Endothelial cell of umbilical vein (primary cell): ENCODE measurements at regions not wholly inside any gene's neighbourhood (a gene's known extent, or its start where the extent isn't known, plus 50 kb on each side); places are given as distances from the start of the nearest gene placed in this dataset.

Experiments used
- BruUV-seq: library from RNA; stranded (reverse); fragments of 400-500 nt; replicated peaks from 2 replicates; lab custom pipeline; 2021; lab: Mats Ljungman, UMichigan
- CTCF ChIA-PET: fragments of 300-600, 350-600 bp; sonication (Branson Sonifier 250); formaldehyde crosslinking; loops from one replicate; lab custom pipeline; 2021; ENCODE audit warnings: antibody characterized with exemption, inconsistent platforms; lab: Charles Lee
- POLR2A ChIA-PET: fragments of 300-600, 350-600 bp; sonication (Branson Sonifier 250); formaldehyde crosslinking; loops from one replicate; lab custom pipeline; 2021; ENCODE audit warnings: antibody characterized with exemption, inconsistent platforms; lab: Charles Lee
- DNase-seq: peaks from one replicate; pipeline ENCODE4 v3.0.0-alpha.2; 2011; ENCODE audit warnings: low read depth, low spot score
- FAIRE-seq: peaks from 2 replicates; lab custom pipeline; 2011; peaks lifted over from hg19 to GRCh38; lab: Jason Lieb, UNC
- H2AFZ ChIP-seq: 2 replicates; pipeline ENCODE4 v1.6.0; 2012; ENCODE audit warnings: low read depth, low read length, control low read depth, inconsistent platforms
- H3K27ac ChIP-seq: 2 replicates; pipeline ENCODE4 v1.5.1; 2011; ENCODE audit warnings: low read depth, mild to moderate bottlenecking, control low read depth, low read length, moderate library complexity; ENCODE audit not compliant: insufficient read depth
- H3K27me3 ChIP-seq, 2 experiments: 2 replicates each; pipeline versions ENCODE4 v1.6.0 to v1.6.1; 2011; ENCODE audit warnings: low read length in 2 of 2, mixed read lengths in 1 of 2; ENCODE audit not compliant: control insufficient read depth in 2 of 2, insufficient read depth in 2 of 2
- H3K36me3 ChIP-seq, 2 experiments: 2 replicates in 1 of 2; 3 replicates in 1 of 2; pipeline ENCODE4 v1.5.1; 2011; ENCODE audit warnings: low read length in 2 of 2, mild to moderate bottlenecking in 1 of 2, moderate library complexity in 1 of 2; ENCODE audit not compliant: control insufficient read depth in 2 of 2, insufficient read depth in 2 of 2; ENCODE audit errors: extremely low read depth in 1 of 2
- H3K4me1 ChIP-seq: 3 replicates; pipeline ENCODE4 v1.5.1; 2011; ENCODE audit warnings: mild to moderate bottlenecking, low read length; ENCODE audit not compliant: control insufficient read depth, insufficient read depth; ENCODE audit errors: extremely low read depth
- H3K4me2 ChIP-seq: 2 replicates; pipeline ENCODE4 v1.6.1; 2011; ENCODE audit warnings: low read length, control low read depth, mixed read lengths; ENCODE audit not compliant: insufficient read depth
- H3K4me3 ChIP-seq, 3 experiments: fragments of 200-600 bp in 1 of 3; sonication (generic), shearing (Covaris generic) in 1 of 3; replicated peaks in 1 of 3; 2 replicates each; pipeline ENCODE4 v1.5.1; 2011 to 2016; ENCODE audit warnings: control low read depth in 3 of 3, low read length in 3 of 3, mild to moderate bottlenecking in 2 of 3, inconsistent platforms in 1 of 3, low read depth in 1 of 3, moderate library complexity in 1 of 3; ENCODE audit not compliant: insufficient read depth in 1 of 3
- H3K79me2 ChIP-seq: 2 replicates; pipeline ENCODE4 v1.6.0; 2012; ENCODE audit warnings: low read length, inconsistent platforms; ENCODE audit not compliant: control insufficient read depth, insufficient read depth
- H3K9ac ChIP-seq: replicated peaks from 2 replicates; pipeline ENCODE3; 2011; ENCODE audit warnings: low read length, control low read depth; ENCODE audit not compliant: insufficient read depth; ENCODE audit errors: extremely low read depth
- H3K9me1 ChIP-seq: replicated peaks from 3 replicates; pipeline ENCODE4 v1.6.0; 2011; ENCODE audit warnings: mild to moderate bottlenecking, low read length; ENCODE audit not compliant: control insufficient read depth, insufficient read depth; ENCODE audit errors: extremely low read depth
- H3K9me3 ChIP-seq: replicated peaks from 2 replicates; pipeline ENCODE4 v1.5.1; 2012; ENCODE audit warnings: low read length, inconsistent platforms; ENCODE audit not compliant: control insufficient read depth, insufficient read depth
- H4K20me1 ChIP-seq: replicated peaks from 2 replicates; pipeline ENCODE3; 2011; ENCODE audit warnings: mild to moderate bottlenecking, low read length; ENCODE audit not compliant: control insufficient read depth, insufficient read depth; ENCODE audit errors: extremely low read depth
- CTCF ChIP-seq, 2 donors: IDR thresholded peaks; 1 replicate in 1 of 2; 2 replicates in 1 of 2; pipeline ENCODE4 v1.5.1; 2011; ENCODE audit warnings: low read length in 2 of 2, mild to moderate bottlenecking in 2 of 2, moderate library complexity in 2 of 2, control low read depth in 1 of 2, inconsistent platforms in 1 of 2, low read depth in 1 of 2; ENCODE audit not compliant: insufficient read depth in 1 of 2; ENCODE audit errors: extremely low read depth in 1 of 2
- EZH2 ChIP-seq: IDR thresholded peaks from 2 replicates; pipeline ENCODE4 v1.6.1; 2012; ENCODE audit warnings: borderline replicate concordance, low read depth, mild to moderate bottlenecking, moderate library complexity, low read length, inconsistent platforms; ENCODE audit not compliant: severe bottlenecking
- FOS ChIP-seq: IDR thresholded peaks from 2 replicates; pipeline ENCODE4 v1.6.1; 2011; ENCODE audit warnings: mild to moderate bottlenecking, low read length, moderate library complexity, borderline replicate concordance; ENCODE audit not compliant: insufficient read depth
- GATA2 ChIP-seq: IDR thresholded peaks from 2 replicates; pipeline ENCODE4 v1.7.0; 2011; ENCODE audit warnings: low read depth, mild to moderate bottlenecking, moderate library complexity, mixed read lengths, low read length; ENCODE audit not compliant: insufficient read length, insufficient read depth
- JUN ChIP-seq: IDR thresholded peaks from 2 replicates; pipeline ENCODE4 v1.6.1; 2011; ENCODE audit warnings: borderline replicate concordance, low read depth; ENCODE audit not compliant: insufficient read length, insufficient read depth
- MAX ChIP-seq: IDR thresholded peaks from 2 replicates; pipeline ENCODE4 v1.6.1; 2011; ENCODE audit not compliant: insufficient read depth, insufficient read length
- MYC ChIP-seq: IDR thresholded peaks from one replicate; pipeline ENCODE4 v1.6.1; 2011; ENCODE audit warnings: mild to moderate bottlenecking, low read depth, low read length
- POLR2A ChIP-seq: IDR thresholded peaks from 2 replicates; pipeline ENCODE4 v1.6.1; 2012; ENCODE audit warnings: low read depth, mild to moderate bottlenecking, control low read depth, low read length
- POLR2AphosphoS5 ChIP-seq: IDR thresholded peaks from 2 replicates; pipeline ENCODE4 v1.6.1; 2012; ENCODE audit warnings: low read depth, mild to moderate bottlenecking, control low read depth, low read length, moderate library complexity; ENCODE audit not compliant: insufficient read depth
- dilution Hi-C: fragments of 300-500 bp; cut with MboI; formaldehyde crosslinking; loops from one replicate; pipeline ENCODE4 v1.15.0; 2019; ENCODE audit warnings: low sequenced_read_pairs; ENCODE audit not compliant: extremely low pct_ligation_motif_present
- intact Hi-C: fragments of 100-400 bp; cut with micrococcal nuclease; formaldehyde crosslinking; loops from one replicate; pipeline ENCODE4 v1.10.0; 2022

- H3K36me3 ChIP-seq: no peaks in the 10 kb centered on the region
- H3K4me1 ChIP-seq: no peaks in the 10 kb centered on the region
- H3K79me2 ChIP-seq: no peaks in the 10 kb centered on the region
- no peak overlapping the region for H3K9ac ChIP-seq
- H3K27me3 ChIP-seq: peaks cover 0 to 1% of the 10 kb centered on the region in 2 experiments
- no peaks in the 10 kb centered on the region for H3K9me1 ChIP-seq
- no peaks in the 10 kb centered on the region for H3K9me3 ChIP-seq
- no TSS peak for BruUV-seq
- no peak for FAIRE-seq
- intact Hi-C loops (no loop called here), dilution Hi-C loops (no loop called here)
- H4K20me1 ChIP-seq: no peaks in the 10 kb centered on the region
- DNase-seq: no peak
- H3K4me2 ChIP-seq: no peak overlapping the region
- H3K4me3 ChIP-seq: no peak overlapping the region
- ChIA-PET CTCF (no interaction called here), POLR2A (no interaction called here)
- H3K27ac ChIP-seq: no peak overlapping the region
- no peak overlapping the region for H2AFZ ChIP-seq
- no peak for TF ChIP-seq POLR2A
- TF ChIP-seq FOS: no peak
- no peak for TF ChIP-seq GATA2
- no peak for TF ChIP-seq MAX
- no peak for TF ChIP-seq JUN
- TF ChIP-seq MYC: no peak
- TF ChIP-seq POLR2AphosphoS5: no peak
- TF ChIP-seq EZH2: no peak
- TF ChIP-seq CTCF (IDR thresholded peaks at IDR 0.05; ENCODE audit: extremely low read depth in 1 of 2, insufficient read depth in 1 of 2, low read depth in 1 of 2, low read length in 2 of 2): no peak
Measured at GRCh38 chr11:13902523-13902922, 60.0 kb upstream of the SPON1 start.
